Embryonic facial prominence (tissue), 1 donor: ENCODE measurements at regions not wholly inside any gene's neighbourhood (a gene's known extent, or its start where the extent isn't known, plus 50 kb on each side); places are given as distances from the start of the nearest gene placed in this dataset.
"Not testable (repeated sequence)": the region's sequence is repeated elsewhere in the genome, so short reads cannot be mapped to it uniquely, and the experiment has no call there.

ENCODE experiments used
- DNase-seq: peaks from one replicate; pipeline ENCODE4 v3.0.0-alpha.2; 2016; ENCODE audit errors: extremely low spot score

- DNase-seq: no peak
Measured at GRCh38 chr5:110248921-110249320, 477.6 kb downstream of the TMEM232 start.

GRCh38 chr5:110250355-110250754 is 476.1 kb downstream of the TMEM232 start:
- DNase-seq: no peak

GRCh38 chr5:110250755-110251154 is 475.7 kb downstream of the TMEM232 start:
- no peak for DNase-seq

DNA sequence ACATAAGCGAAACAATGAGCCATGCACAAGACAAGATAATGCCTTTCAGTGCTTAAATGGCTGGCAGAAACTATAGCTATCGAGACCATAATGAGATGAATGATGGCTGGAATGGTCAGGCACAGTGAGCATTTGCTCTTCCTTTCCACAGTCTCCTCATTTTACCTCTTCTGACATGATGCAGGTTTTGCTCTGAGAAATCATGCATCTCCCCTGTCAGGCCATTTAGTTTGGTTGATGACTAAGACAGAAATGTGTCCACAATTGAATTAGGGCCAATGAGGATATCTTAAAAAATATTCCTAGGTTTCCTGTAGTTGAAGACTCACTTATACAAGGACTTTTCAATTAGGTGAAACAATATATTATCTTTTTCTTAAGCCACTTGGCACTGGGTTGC is 475.1 kb downstream of the TMEM232 start:
- DNase-seq: no peak

DNA sequence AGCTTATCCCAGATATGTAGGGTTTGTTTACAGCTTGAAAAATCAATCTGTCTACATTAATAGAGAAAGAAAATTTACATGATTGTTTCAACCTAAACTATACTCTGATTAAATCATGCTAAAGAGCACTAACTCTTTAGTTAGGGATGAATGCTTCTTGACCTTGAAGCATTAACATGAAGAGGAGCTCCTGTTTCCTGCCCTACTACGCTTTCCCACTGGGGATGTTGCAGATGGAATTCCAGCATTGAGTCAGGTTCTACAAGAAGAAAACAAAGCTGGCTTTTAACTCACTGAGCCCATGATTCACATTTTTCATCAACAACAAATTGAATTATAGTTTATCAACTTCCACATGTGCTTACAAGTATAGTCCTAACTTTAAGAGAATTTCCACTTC is 471.3 kb downstream of the TMEM232 start:
- DNase-seq: no peak

DNA sequence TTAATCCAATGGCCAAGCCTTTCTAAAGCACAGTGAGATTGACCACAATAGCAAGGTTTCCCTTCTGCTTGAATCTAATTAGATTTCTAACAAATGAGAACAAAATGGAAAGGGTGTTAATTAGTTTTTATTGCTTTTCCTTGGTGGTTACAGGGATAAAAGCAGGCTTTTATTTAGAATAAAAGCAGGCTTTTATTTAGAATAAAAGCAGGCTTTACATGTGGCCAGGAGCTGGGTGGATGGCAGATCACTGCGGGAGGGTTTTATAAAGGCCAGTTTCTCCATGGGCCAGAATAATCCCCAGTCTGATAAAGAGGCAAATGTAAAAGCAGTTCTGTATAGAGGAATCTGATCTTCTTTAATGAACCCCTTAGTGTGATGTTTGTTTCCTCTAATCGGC is 470.2 kb downstream of the TMEM232 start:
- DNase-seq: no peak

- no peak for DNase-seq
Measured at GRCh38 chr5:110257971-110258370, 468.5 kb downstream of the TMEM232 start.

DNA sequence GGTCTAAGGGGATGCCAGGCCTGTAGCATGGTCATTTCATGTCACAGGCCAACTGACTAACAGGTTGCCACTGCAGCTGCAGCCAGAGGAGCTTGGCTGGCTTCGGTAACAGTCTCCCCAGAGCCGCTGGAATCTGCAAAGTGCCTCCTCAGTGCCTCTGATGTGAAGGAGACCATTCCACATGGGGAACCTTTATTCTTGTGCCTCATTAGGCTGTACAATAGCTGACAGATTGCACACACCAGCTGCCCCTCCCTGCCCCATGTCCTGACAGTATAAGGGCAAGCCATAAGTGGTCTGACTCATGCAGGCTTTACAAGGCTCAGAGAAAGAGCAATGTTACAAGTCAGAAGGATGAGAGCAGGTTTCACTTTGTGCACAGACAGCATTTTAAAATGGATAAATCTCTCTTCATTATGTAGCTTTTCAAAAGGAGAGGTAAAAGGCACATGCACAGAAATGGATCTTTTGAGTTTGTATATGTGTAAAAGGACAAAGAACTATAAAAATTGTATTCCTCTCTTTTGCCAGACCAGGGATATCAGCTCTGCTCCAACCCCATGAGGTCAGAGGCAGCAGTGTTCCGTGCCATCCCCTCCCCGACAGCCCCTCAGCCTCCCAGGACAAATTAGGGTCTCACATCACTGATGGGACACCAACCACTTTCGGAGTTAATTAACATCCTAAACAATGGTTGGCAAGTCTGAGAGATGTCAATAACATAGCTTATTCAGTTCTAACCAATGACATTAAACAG is 467.8 kb downstream of the TMEM232 start:
- DNase-seq: no peak

GRCh38 chr5:110262749-110263148 is 463.7 kb downstream of the TMEM232 start:
- no peak for DNase-seq

- no peak for DNase-seq
Measured at GRCh38 chr5:110264661-110265060, 461.8 kb downstream of the TMEM232 start.

GRCh38 chr5:110265162-110265561 is 461.3 kb downstream of the TMEM232 start:
- no peak for DNase-seq

DNA sequence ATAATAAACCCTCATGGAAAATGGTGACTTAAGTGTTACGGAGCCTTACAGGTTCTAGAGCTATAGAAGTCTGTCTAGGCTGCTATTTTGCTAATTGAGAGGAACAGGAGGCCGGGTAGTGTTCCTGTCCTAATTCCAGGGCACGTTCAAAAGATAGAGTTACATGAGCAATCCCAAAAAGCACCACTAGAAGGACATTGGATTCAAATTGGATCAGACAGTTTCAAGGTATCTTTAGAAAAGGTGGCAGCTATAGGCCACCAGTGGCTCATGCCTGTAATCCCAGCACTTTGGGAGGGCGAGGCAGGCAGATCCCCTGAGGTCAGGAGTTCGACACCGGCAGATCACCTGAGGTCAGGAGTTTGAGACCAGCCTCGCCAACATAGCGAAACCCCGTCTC is 458.8 kb downstream of the TMEM232 start:
- DNase-seq: no peak

DNA sequence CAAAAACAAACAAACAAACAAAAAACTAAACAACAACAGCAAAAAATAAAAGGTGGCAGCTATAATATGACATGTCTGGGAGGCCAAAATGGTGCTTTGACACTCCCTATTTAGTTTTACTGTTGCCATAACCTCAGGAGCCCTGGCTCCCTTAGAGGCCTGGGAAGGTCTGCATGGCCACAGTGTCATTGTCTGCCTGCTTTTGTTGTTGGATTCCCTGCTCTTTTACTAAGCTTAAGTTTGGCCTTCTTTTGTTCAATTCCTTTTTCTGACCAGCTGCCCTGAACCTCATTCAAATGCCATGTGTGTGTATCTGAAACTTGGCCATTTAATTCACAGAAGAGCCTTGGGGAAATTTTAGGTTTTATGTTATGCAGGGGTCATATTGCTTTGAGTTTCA is 458.2 kb downstream of the TMEM232 start:
- no peak for DNase-seq

- no peak for DNase-seq
Measured at GRCh38 chr5:110268985-110269384, 457.5 kb downstream of the TMEM232 start.

DNA sequence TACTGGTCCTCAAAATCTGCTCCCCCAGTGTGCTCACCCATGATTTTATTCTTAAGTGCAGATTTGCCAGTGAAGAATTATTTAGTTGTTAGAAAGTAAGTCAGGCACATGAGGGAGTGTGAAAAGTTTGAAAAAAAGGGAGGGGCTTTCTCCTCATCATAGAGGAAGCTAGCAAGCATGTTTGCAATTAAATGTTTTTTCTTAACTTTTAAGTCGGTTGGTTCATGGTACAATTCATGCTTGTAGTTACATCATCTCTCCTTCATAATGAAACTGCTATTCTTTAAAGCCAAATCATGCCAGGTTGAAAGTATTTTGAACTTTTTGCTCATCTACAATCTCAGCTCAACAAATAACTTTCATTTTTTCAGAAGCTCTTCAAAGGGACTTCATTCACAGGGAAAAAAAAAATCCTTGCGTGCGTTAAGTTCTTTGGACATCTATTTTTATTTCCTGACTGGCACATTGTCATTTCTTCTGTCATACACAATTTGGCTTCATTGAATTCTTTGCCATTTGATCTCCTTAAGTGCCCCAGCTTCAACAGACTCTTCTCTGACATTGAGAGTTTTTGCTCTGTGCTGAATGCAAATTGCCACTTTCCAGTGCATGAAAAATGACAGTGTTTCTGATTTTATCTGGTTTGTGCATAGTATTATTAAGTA is 456.9 kb downstream of the TMEM232 start:
- DNase-seq: no peak

DNA sequence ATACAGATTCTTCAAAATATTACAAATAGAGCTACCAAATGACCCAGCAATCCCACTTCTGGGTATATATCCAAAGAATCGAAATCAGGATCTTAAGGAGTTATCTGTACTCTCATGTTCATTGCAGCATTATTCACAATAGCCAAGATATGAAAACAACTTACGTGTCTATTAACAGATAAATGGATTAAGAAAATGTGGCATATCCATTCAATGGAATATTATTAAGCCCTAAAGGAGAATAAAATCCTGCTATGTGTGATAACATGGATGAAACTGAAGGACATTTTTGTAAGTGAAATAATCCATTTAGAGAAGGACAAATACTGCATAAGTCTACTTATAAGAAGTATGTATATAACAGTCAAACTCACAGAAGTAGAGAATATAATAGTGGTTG is 450.6 kb downstream of the TMEM232 start:
- DNase-seq: no peak

- DNase-seq: not testable (repeated sequence)
Measured at GRCh38 chr5:110278449-110278848, 448.0 kb downstream of the TMEM232 start.

- not testable (repeated sequence) for DNase-seq
Measured at GRCh38 chr5:110284121-110284520, 442.4 kb downstream of the TMEM232 start.

DNA sequence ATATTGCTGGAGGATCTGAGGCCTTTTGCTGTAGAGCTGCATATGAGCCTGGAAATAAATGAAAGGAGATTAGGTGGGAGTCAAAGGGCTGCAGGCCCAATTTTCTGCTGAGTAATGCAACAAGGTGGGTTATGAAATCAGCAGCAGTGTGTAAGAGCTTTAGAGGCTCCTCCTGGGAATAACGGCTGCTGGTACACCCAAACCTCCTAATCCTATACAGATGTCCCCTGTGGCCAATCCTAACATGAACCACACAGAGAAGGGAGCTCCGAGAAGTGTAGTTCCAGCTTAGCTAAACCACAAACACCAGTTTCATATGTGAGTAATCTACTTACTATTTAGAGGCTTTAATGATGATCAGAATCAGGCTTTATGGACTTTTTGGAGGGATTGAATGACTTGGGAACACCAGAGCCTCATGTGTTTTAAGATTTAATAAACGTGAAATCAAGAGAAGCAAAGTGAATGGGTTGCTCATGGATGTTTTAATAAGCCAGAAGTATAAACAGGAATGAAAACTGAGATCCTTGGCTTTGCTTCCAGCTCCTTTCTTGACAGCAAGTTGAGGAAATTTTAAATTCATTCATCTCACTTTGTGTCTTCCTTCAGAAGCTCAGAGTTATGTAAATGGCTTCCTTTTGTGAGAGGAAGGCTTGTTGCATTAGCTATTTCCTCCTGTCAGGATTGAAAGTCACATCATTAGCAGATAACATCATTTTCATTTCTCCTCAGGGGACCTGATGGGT is 437.5 kb downstream of the TMEM232 start:
- no peak for DNase-seq

DNA sequence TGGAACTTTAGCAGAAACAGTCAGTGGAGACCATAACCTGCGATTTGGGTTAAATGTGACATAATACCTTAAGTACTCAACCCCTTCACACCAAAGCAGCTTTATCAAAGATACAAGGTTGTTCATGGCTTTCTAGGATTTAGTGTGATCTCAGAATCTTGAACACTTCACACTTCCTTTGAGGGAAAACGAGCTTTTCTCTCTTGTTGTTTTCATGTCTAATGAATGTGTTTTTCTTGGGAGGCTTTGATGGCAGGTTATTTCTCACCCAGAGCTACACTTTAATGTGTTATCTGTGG is 437.0 kb downstream of the TMEM232 start:
- DNase-seq: no peak

DNA sequence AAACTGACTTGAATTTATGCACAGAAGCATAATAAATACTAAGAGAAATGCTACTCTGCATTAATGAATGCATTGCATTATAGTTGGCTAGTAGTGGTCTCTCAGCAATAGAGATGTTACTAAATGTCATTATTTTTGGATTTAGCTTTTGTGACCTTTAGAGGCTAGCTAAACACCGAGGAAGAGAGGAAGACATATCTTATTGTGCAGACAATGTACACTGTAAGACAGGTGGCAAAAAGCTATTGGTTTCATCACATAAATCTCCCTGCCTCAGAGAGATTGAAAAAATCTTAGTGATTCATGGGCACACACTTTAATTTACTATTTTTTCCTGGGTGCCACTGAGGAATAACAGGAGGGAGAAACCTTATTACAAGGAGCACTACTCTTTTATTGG is 435.9 kb downstream of the TMEM232 start:
- DNase-seq: no peak

DNA sequence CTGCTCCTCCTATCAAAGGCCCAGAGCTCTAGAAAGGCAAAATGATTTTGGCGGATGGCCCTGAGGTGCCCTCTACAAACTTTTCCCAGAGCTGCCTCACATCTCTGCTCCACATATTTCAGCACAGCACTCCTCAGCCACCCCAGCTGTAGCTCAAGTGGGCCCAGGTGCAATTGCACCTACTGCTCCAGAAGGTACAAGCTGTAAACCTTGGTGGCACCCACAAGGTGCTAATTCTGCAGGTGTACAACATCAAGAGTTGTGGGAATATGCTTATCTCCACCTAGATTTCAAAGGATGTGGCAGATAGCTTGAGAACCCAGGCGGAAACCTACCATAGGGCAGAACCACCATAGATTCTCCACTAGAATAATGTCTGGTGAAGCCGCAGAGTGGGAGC is 432.2 kb downstream of the TMEM232 start:
- no peak for DNase-seq

DNA sequence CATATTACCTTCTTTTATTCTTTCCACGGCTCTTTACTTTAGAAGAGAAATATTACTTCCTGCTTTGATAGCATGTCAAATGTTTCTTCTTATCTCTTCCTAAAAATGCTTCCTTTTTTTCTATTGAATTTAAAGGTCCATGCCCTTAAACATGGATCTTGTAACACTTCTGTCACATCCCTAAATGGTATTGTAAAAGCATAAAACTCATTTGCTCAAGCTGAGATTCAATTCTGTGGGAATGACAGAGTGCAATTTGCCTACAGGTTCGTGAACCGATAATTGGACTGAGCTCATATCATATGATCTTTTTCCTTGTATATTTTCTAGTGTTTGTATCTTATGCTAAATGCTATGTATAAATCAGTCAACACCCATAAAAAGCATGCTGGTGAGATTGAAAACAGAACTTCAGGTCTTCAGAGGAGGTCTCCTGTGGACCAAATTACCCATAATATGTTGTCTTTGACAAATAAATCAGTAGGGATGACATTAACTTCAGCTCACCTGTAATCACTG is 429.3 kb downstream of the TMEM232 start:
- no peak for DNase-seq
